ENCODE measurements at regions not wholly inside any gene's neighbourhood (a gene's known extent, or its start where the extent isn't known, plus 50 kb on each side); places are given as distances from the start of the nearest gene placed in this dataset.

- Histone ChIP-seq H3K36me3 (ENCODE audit: control insufficient read depth in 4 of 4, insufficient read depth in 4 of 4, low read length in 3 of 4) (no peaks in the 10 kb centered on the region), H3K4me1 (ENCODE audit: control extremely low read depth in 1 of 4, control insufficient read depth in 4 of 4, insufficient read depth in 4 of 4, low read length in 3 of 4) (no peaks in the 10 kb centered on the region), H3K4me3 (ENCODE audit: control insufficient read depth in 1 of 7, extremely low read depth in 1 of 7, insufficient read depth in 4 of 7, low read depth in 2 of 7, low read length in 6 of 7) (no peak overlapping the region), H3K27me3 (replicated peaks in 2 of 5; ENCODE audit: control insufficient read depth in 4 of 5, insufficient read depth in 5 of 5, low read length in 4 of 5) (no peaks in the 10 kb centered on the region), H3K27ac (ENCODE audit: insufficient read depth in 1 of 2, low read depth in 1 of 2, low read length in 2 of 2, poor library complexity in 1 of 2, severe bottlenecking in 2 of 2) (no peak overlapping the region), H3K9me3 (ENCODE audit: control extremely low read depth in 1 of 5, control insufficient read depth in 4 of 5, insufficient read depth in 2 of 5, low read depth in 1 of 5, low read length in 4 of 5) (no peaks in the 10 kb centered on the region)
- DNase-seq = no peak
- CTCF ChIA-PET = no interaction called here
- WGBS (ENCODE audit: insufficient coverage) = no CpG with 5 or more reads among the region's 4 CpGs
- POLR2A ChIA-PET = no interaction called here
Measured at GRCh38 chr5:87940775-87941174, 327.9 kb downstream of the TMEM161B start.

- ChIA-PET POLR2A (no interaction called here), CTCF (no interaction called here)
- no peaks in the 10 kb centered on the region for H3K27me3 ChIP-seq (replicated peaks in 2 of 5; ENCODE audit: control insufficient read depth in 4 of 5, insufficient read depth in 5 of 5, low read length in 4 of 5)
- no peaks in the 10 kb centered on the region for H3K36me3 ChIP-seq (ENCODE audit: control insufficient read depth in 4 of 4, insufficient read depth in 4 of 4, low read length in 3 of 4)
- H3K27ac ChIP-seq (ENCODE audit: insufficient read depth in 1 of 2, low read depth in 1 of 2, low read length in 2 of 2, poor library complexity in 1 of 2, severe bottlenecking in 2 of 2) = no peak overlapping the region
- no peaks in the 10 kb centered on the region for H3K9me3 ChIP-seq (ENCODE audit: control extremely low read depth in 1 of 5, control insufficient read depth in 4 of 5, insufficient read depth in 2 of 5, low read depth in 1 of 5, low read length in 4 of 5)
- no peak overlapping the region for H3K4me3 ChIP-seq (ENCODE audit: control insufficient read depth in 1 of 7, extremely low read depth in 1 of 7, insufficient read depth in 4 of 7, low read depth in 2 of 7, low read length in 6 of 7)
- H3K4me1 ChIP-seq (ENCODE audit: control extremely low read depth in 1 of 4, control insufficient read depth in 4 of 4, insufficient read depth in 4 of 4, low read length in 3 of 4) = no peaks in the 10 kb centered on the region
- DNase-seq = no peak
Measured at GRCh38 chr5:87936667-87937066, 332.0 kb downstream of the TMEM161B start.

- Histone ChIP-seq H3K4me3 (ENCODE audit: control insufficient read depth in 1 of 7, extremely low read depth in 1 of 7, insufficient read depth in 4 of 7, low read depth in 2 of 7, low read length in 6 of 7) (no peak overlapping the region), H3K27me3 (replicated peaks in 2 of 5; ENCODE audit: control insufficient read depth in 4 of 5, insufficient read depth in 5 of 5, low read length in 4 of 5) (no peaks in the 10 kb centered on the region), H3K36me3 (ENCODE audit: control insufficient read depth in 4 of 4, insufficient read depth in 4 of 4, low read length in 3 of 4) (no peaks in the 10 kb centered on the region), H3K4me1 (ENCODE audit: control extremely low read depth in 1 of 4, control insufficient read depth in 4 of 4, insufficient read depth in 4 of 4, low read length in 3 of 4) (no peaks in the 10 kb centered on the region), H3K27ac (ENCODE audit: insufficient read depth in 1 of 2, low read depth in 1 of 2, low read length in 2 of 2, poor library complexity in 1 of 2, severe bottlenecking in 2 of 2) (no peak overlapping the region), H3K9me3 (ENCODE audit: control extremely low read depth in 1 of 5, control insufficient read depth in 4 of 5, insufficient read depth in 2 of 5, low read depth in 1 of 5, low read length in 4 of 5) (peaks cover 0 to 3% (median 0%) of the 10 kb centered on the region in 5 experiments)
- no peak for DNase-seq
- POLR2A ChIA-PET = no interaction called here
- WGBS (ENCODE audit: insufficient coverage) = 79% methylated on average over 3 of the region's 7 CpGs
- CTCF ChIA-PET = no interaction called here
Measured at GRCh38 chr5:87924436-87924835, 344.2 kb downstream of the TMEM161B start.

- no peak for DNase-seq
- no peaks in the 10 kb centered on the region for H3K4me1 ChIP-seq (ENCODE audit: control extremely low read depth in 1 of 4, control insufficient read depth in 4 of 4, insufficient read depth in 4 of 4, low read length in 3 of 4)
- H3K27me3 ChIP-seq (replicated peaks in 2 of 5; ENCODE audit: control insufficient read depth in 4 of 5, insufficient read depth in 5 of 5, low read length in 4 of 5) = no peaks in the 10 kb centered on the region
- no peaks in the 10 kb centered on the region for H3K36me3 ChIP-seq (ENCODE audit: control insufficient read depth in 4 of 4, insufficient read depth in 4 of 4, low read length in 3 of 4)
- no peaks in the 10 kb centered on the region for H3K9me3 ChIP-seq (ENCODE audit: control extremely low read depth in 1 of 5, control insufficient read depth in 4 of 5, insufficient read depth in 2 of 5, low read depth in 1 of 5, low read length in 4 of 5)
- no peak overlapping the region for H3K4me3 ChIP-seq (ENCODE audit: control insufficient read depth in 1 of 7, extremely low read depth in 1 of 7, insufficient read depth in 4 of 7, low read depth in 2 of 7, low read length in 6 of 7)
- no peak overlapping the region for H3K27ac ChIP-seq (ENCODE audit: insufficient read depth in 1 of 2, low read depth in 1 of 2, low read length in 2 of 2, poor library complexity in 1 of 2, severe bottlenecking in 2 of 2)
- WGBS (ENCODE audit: insufficient coverage) = 91% methylated on average over 4 of the region's 4 CpGs
- POLR2A ChIA-PET = no interaction called here
- CTCF ChIA-PET = no interaction called here
Measured at GRCh38 chr5:87916320-87916719, 352.3 kb downstream of the TMEM161B start.

- WGBS (ENCODE audit: insufficient coverage) = no CpG with 5 or more reads among the region's 1 CpG
- CTCF ChIA-PET = no interaction called here
Measured at GRCh38 chr5:87912419-87912818, 356.2 kb downstream of the TMEM161B start.

DNA sequence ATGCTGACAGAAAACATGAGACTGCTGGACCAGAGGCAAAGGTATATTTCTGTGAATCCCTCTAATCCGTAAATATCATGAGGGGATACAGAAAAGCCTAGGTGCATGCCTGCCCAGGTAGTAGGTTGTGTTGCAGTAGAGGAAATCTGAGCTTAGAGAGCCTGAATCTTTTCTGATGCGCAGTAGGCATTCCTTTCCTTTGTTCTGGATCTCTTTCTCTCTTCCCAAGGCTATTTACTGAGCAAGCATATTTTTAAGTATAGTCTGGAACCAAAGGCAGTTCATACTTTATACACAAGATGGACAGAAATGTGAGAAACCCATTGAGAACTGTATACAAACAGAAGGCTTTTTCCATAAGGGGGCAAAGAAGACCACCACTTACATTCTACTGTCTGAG lies 359.3 kb downstream of the TMEM161B start:
- WGBS (ENCODE audit: insufficient coverage) = 100% methylated on average over 2 of the region's 2 CpGs
- Histone ChIP-seq H3K27ac (ENCODE audit: insufficient read depth in 1 of 2, low read depth in 1 of 2, low read length in 2 of 2, poor library complexity in 1 of 2, severe bottlenecking in 2 of 2) (no peak overlapping the region), H3K36me3 (ENCODE audit: control insufficient read depth in 4 of 4, insufficient read depth in 4 of 4, low read length in 3 of 4) (no peaks in the 10 kb centered on the region), H3K4me1 (ENCODE audit: control extremely low read depth in 1 of 4, control insufficient read depth in 4 of 4, insufficient read depth in 4 of 4, low read length in 3 of 4) (no peaks in the 10 kb centered on the region), H3K4me3 (ENCODE audit: control insufficient read depth in 1 of 7, extremely low read depth in 1 of 7, insufficient read depth in 4 of 7, low read depth in 2 of 7, low read length in 6 of 7) (no peak overlapping the region), H3K27me3 (replicated peaks in 2 of 5; ENCODE audit: control insufficient read depth in 4 of 5, insufficient read depth in 5 of 5, low read length in 4 of 5) (no peaks in the 10 kb centered on the region), H3K9me3 (ENCODE audit: control extremely low read depth in 1 of 5, control insufficient read depth in 4 of 5, insufficient read depth in 2 of 5, low read depth in 1 of 5, low read length in 4 of 5) (no peaks in the 10 kb centered on the region)
- DNase-seq = no peak
- ChIA-PET CTCF (no interaction called here), POLR2A (no interaction called here)

More at GRCh38 chr5:87912419-87912818, 356.2 kb downstream of the TMEM161B start:
- Histone ChIP-seq H3K9me3 (ENCODE audit: control extremely low read depth in 1 of 5, control insufficient read depth in 4 of 5, insufficient read depth in 2 of 5, low read depth in 1 of 5, low read length in 4 of 5) (no peaks in the 10 kb centered on the region), H3K4me3 (ENCODE audit: control insufficient read depth in 1 of 7, extremely low read depth in 1 of 7, insufficient read depth in 4 of 7, low read depth in 2 of 7, low read length in 6 of 7) (no peak overlapping the region), H3K4me1 (ENCODE audit: control extremely low read depth in 1 of 4, control insufficient read depth in 4 of 4, insufficient read depth in 4 of 4, low read length in 3 of 4) (no peaks in the 10 kb centered on the region), H3K36me3 (ENCODE audit: control insufficient read depth in 4 of 4, insufficient read depth in 4 of 4, low read length in 3 of 4) (no peaks in the 10 kb centered on the region), H3K27me3 (replicated peaks in 2 of 5; ENCODE audit: control insufficient read depth in 4 of 5, insufficient read depth in 5 of 5, low read length in 4 of 5) (no peaks in the 10 kb centered on the region), H3K27ac (ENCODE audit: insufficient read depth in 1 of 2, low read depth in 1 of 2, low read length in 2 of 2, poor library complexity in 1 of 2, severe bottlenecking in 2 of 2) (no peak overlapping the region)
- DNase-seq = no peak
- POLR2A ChIA-PET = no interaction called here

- CTCF ChIA-PET = no interaction called here
- no peaks in the 10 kb centered on the region for H3K9me3 ChIP-seq (ENCODE audit: control extremely low read depth in 1 of 5, control insufficient read depth in 4 of 5, insufficient read depth in 2 of 5, low read depth in 1 of 5, low read length in 4 of 5)
Measured at GRCh38 chr5:87906962-87907361, 361.7 kb downstream of the TMEM161B start.

DNA sequence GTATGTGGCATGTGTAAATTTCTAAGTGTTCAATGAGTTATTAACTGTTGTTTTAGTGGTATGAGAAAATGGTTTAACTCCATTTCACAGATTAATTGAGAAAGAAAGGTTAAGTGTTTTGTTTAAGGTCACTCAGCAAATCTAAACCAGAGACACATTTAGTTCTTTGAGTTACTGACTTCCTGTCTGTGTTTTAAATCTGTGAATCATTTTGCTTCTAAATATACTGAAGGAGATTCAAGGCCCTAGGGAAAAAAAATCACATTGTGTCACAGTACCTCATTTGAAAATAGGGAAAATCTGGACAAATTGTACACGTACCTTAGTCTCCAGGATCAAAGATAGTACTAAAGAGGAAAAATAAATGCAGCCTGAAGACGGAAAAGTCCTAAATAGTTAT lies 368.2 kb downstream of the TMEM161B start:
- ChIA-PET POLR2A (no interaction called here), CTCF (no interaction called here)
- no peak for DNase-seq
- H3K27me3 ChIP-seq (replicated peaks in 2 of 5; ENCODE audit: control insufficient read depth in 4 of 5, insufficient read depth in 5 of 5, low read length in 4 of 5) = no peaks in the 10 kb centered on the region
- no peaks in the 10 kb centered on the region for H3K9me3 ChIP-seq (ENCODE audit: control extremely low read depth in 1 of 5, control insufficient read depth in 4 of 5, insufficient read depth in 2 of 5, low read depth in 1 of 5, low read length in 4 of 5)
- no peaks in the 10 kb centered on the region for H3K4me1 ChIP-seq (ENCODE audit: control extremely low read depth in 1 of 4, control insufficient read depth in 4 of 4, insufficient read depth in 4 of 4, low read length in 3 of 4)
- no peak overlapping the region for H3K4me3 ChIP-seq (ENCODE audit: control insufficient read depth in 1 of 7, extremely low read depth in 1 of 7, insufficient read depth in 4 of 7, low read depth in 2 of 7, low read length in 6 of 7)
- no peaks in the 10 kb centered on the region for H3K36me3 ChIP-seq (ENCODE audit: control insufficient read depth in 4 of 4, insufficient read depth in 4 of 4, low read length in 3 of 4)
- H3K27ac ChIP-seq (ENCODE audit: insufficient read depth in 1 of 2, low read depth in 1 of 2, low read length in 2 of 2, poor library complexity in 1 of 2, severe bottlenecking in 2 of 2) = no peak overlapping the region
- WGBS (ENCODE audit: insufficient coverage) = 89% methylated on average over 2 of the region's 2 CpGs

More at GRCh38 chr5:87906962-87907361, 361.7 kb downstream of the TMEM161B start:
- Histone ChIP-seq H3K27ac (ENCODE audit: insufficient read depth in 1 of 2, low read depth in 1 of 2, low read length in 2 of 2, poor library complexity in 1 of 2, severe bottlenecking in 2 of 2) (no peak overlapping the region), H3K36me3 (ENCODE audit: control insufficient read depth in 4 of 4, insufficient read depth in 4 of 4, low read length in 3 of 4) (no peaks in the 10 kb centered on the region), H3K4me1 (ENCODE audit: control extremely low read depth in 1 of 4, control insufficient read depth in 4 of 4, insufficient read depth in 4 of 4, low read length in 3 of 4) (no peaks in the 10 kb centered on the region), H3K4me3 (ENCODE audit: control insufficient read depth in 1 of 7, extremely low read depth in 1 of 7, insufficient read depth in 4 of 7, low read depth in 2 of 7, low read length in 6 of 7) (no peak overlapping the region), H3K27me3 (replicated peaks in 2 of 5; ENCODE audit: control insufficient read depth in 4 of 5, insufficient read depth in 5 of 5, low read length in 4 of 5) (no peaks in the 10 kb centered on the region)
- no peak for DNase-seq
- POLR2A ChIA-PET = no interaction called here

Data from common myeloid progenitor, CD34-positive (primary cell).